GM19351 (cell line): ENCODE measurements at regions not wholly inside any gene's neighbourhood (a gene's known extent, or its start where the extent isn't known, plus 50 kb on each side); places are given as distances from the start of the nearest gene placed in this dataset.

Experiments used
- ATAC-seq: cut with Tn5 transposase; IDR thresholded peaks from one replicate; pipeline ENCODE4 v1.9.1; 2021; ENCODE audit warnings: mild to moderate bottlenecking, moderate library complexity; ENCODE audit not compliant: unreplicated experiment

- ATAC-seq: no peak
Measured at GRCh38 chr1:69203166-69203565, 364.6 kb upstream of the LRRC7 start.

- ATAC-seq: no peak
Measured at GRCh38 chr1:69213644-69214043, 354.1 kb upstream of the LRRC7 start.

GRCh38 chr1:69215883-69216282 lies 351.8 kb upstream of the LRRC7 start:
- no peak for ATAC-seq

DNA sequence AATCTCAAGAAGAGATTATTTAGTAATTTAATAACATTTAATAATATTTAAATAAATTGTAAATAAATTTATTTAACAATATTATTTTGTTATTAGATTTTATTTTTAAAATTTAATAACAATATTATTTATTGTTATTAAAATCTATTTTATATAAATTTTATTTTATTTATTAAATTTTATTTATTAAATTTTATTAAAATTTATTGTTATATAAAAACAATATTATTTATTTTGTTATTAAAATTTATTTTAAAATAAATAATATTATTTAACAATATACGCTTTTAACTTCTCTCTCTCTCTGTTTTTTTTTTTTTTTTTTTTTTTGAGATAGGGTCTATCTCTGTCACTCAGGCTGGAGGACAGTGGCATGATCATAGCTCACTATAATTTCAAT lies 347.1 kb upstream of the LRRC7 start:
- no peak for ATAC-seq

- ATAC-seq: no peak
Measured at GRCh38 chr1:69221524-69221923, 346.2 kb upstream of the LRRC7 start.

DNA sequence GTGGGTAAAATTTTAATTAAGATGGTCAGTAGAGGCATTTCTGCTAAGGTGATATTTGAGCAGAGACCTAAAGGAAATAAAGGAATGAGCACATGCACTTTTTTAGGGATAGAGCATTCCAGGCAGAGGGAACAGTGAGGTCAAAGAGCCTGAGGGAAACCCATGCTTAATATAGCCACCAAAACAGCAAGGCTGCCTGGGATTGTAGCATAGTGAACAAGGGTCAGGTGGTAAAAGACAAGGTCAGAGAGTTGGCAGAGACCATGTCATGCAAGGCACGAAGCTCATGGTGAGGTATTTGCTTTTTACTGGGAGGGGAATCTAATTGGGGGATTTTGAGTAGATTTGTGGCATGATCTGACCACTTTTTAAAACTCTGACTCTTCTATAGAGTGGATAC lies 344.6 kb upstream of the LRRC7 start:
- no peak for ATAC-seq

GRCh38 chr1:69228501-69228900 lies 339.2 kb upstream of the LRRC7 start:
- no peak for ATAC-seq

- ATAC-seq: no peak
Measured at GRCh38 chr1:69230208-69230607, 337.5 kb upstream of the LRRC7 start.

DNA sequence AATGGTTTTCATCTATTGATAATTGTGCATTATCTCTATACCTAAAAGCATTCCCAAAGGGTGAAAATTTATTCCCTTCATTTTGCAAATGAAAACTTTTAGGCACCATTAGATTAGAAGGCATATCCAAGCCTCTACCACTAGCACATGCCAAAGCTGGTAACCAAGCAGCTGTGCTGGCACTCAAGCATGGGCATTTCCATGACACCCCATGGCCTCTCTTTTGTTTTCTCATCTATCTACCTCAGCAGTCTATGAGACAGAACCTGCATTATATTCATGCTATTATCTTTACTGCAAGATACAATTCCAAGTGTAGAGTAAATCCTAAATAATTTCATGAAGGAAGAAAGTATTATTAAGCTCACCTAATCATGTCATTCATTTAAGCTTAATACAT lies 334.3 kb upstream of the LRRC7 start:
- ATAC-seq: no peak

DNA sequence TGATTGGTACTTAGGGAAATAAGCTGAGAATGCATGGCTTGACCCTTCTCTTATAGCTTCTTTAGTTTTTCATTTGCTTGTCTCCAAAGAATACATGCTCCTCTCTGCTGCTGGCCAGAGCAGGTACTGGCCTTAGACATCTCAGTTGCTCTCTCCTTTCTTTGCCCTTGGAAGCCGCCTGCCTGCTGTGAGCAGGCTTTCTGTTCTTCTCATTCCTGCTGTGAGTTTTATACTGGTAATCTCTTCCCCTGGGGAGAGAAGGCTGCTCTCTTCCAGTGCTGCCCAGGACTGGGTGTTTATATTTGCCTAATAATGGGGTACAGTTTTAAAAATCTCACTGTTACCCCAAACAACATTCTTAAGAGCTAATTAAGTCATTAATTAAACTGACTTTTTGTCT lies 323.5 kb upstream of the LRRC7 start:
- no peak for ATAC-seq

DNA sequence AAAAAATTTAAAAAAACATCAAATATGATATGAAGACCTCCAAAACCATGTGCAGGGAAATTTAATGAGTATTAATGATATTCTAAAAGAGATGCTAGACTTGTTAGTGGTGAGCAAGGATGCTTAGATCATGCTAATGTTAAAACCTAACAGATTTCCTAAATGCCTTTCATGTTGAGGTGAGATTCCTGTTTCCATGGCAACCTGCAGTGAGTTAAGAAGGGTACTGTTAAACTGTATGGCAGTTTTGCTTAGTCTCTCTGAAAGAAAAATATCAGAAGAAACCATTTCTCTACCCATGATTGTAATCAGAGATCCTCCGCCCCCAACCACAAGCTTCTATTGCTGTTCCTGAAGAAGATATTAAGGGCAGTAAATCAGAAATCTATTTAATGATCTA lies 321.6 kb upstream of the LRRC7 start:
- no peak for ATAC-seq

DNA sequence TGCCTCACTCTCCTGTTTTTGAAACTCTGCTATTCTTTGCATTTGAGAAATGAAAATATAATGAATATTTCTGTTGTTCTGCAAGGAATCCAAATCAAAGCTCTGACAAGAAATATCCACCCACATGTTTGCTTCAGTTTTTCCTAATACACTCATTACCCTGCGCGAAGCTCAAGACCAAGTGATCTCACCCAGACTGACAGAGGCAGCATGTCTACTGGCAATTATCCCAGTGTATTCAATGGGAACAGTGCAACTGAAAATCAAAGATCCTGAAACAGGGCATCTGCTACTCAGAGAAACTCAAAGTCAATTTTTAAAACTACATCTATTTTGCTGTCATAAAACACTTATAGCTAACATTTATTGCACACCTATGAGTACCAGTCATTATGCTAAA lies 321.0 kb upstream of the LRRC7 start:
- no peak for ATAC-seq

- no peak for ATAC-seq
Measured at GRCh38 chr1:69252696-69253095, 315.0 kb upstream of the LRRC7 start.

DNA sequence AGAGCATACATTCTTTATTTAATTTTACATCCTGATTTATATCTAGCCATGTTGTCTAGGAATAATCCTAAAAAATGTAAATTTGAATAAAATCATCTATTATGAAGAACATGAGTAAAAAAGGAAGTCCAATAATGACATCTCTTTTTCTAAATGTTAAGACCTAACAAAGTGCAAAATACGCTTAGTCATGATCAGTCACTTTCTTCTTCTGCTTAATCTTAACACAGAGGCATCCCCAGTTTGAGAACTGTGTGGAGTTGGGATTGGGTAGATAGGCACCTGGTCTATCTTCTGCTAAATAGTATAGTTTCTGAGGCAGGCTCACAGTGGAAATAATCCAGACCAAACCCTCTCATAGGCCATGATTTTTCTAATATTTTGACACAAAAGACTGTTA lies 311.7 kb upstream of the LRRC7 start:
- no peak for ATAC-seq

DNA sequence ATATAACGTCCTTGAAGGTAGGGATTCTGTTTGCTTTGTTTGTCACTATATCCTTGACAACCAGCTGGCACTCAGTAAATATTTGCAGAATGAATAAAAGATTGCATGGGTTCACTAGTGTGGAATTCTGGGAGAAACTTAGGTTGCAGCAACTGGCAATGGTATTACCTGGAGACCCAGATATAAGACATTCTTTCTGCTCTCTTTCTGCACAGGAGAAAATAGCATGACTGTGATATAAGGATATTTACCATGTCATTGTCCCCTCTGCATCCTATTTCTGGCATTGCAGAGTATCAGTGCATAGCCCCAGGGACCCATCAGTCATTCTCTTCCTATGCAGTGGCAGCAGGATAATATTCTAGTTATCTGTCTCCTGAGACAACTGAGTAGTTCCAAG lies 308.9 kb upstream of the LRRC7 start:
- no peak for ATAC-seq

DNA sequence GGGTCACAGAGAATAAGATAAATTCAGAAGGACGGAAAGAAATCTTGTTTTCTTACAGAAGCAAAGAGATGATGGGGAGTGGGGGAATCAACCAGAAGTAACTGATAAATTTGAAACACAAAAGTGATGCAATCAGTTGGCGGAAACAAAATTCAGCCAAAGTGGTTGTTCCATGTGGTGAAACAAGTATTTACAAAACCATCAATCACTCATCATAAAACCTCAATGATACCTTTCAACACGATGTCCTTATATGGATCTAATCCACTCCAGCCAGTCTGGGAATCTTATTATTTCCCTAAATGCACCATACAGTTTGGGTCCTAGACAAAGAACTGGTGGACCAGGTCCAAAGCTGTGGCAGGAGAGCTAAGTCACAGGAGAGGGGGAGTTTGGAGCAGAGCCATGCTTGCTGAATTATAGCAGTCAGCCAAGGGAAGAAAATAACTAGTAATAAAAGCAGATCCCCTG lies 303.8 kb upstream of the LRRC7 start:
- no peak for ATAC-seq

- no peak for ATAC-seq
Measured at GRCh38 chr1:69269491-69269890, 298.2 kb upstream of the LRRC7 start.

- no peak for ATAC-seq
Measured at GRCh38 chr1:69271587-69272125, 296.1 kb upstream of the LRRC7 start.

DNA sequence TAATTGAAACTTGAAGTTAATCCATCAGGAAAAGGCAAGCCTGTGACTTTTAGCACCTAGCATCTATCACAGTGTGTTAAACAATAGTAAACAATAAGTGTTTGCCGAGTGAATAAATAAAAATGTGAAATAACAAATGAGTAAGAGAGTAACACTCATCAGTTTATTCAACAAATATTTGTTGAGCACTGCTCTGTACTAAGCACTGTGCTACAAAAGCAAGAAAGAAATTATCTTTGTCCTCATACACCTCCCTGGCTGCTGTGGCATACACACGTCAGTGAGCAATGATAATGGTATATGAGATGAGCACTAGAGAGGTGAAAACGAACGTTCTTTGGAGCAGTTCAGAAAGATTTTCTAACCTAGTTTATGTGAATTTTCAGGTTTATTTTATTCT lies 295.0 kb upstream of the LRRC7 start:
- no peak for ATAC-seq

GRCh38 chr1:69278923-69279322 lies 288.8 kb upstream of the LRRC7 start:
- no peak for ATAC-seq

DNA sequence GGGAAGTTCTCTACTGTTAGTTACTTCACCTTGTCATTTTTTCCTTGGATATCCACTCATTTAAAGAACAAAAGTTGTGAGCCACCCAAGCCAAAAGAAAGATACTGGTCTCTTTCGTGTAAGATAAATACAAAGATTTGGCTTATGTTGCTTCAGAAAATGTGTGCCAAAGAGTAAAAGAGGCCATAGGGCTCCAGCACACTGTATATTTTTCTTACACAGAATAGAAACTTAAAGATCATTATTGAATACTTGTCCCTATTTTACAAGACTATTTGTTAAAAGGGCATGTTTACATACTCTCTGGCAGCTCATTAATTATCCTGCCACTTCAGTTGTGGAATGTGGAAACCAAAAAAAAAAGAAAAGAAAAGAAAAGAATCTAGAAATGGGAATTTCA lies 284.2 kb upstream of the LRRC7 start:
- ATAC-seq: no peak

DNA sequence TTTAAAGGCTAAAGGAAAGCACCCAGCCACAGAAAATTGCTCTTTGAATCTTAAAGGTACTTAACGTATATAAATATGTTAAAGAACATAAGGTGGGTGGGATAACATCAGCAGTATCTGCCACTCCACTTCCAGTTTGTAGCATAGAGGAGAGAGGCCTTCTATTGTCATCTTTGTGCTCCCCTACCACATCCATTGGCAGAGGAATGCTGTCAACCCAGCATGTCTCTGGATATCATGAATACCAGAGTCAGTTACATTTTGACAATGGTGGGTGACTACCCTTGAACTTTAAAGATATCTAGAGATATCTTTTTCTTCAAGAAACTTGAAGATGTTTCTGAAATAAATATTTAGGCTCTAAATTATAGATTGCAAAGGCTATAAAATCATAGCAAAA lies 283.2 kb upstream of the LRRC7 start:
- no peak for ATAC-seq

GRCh38 chr1:69288416-69288815 lies 279.3 kb upstream of the LRRC7 start:
- ATAC-seq: no peak

- ATAC-seq: no peak
Measured at GRCh38 chr1:69290291-69290690, 277.4 kb upstream of the LRRC7 start.
